Stomach (tissue), 8 donors: ENCODE measurements at regions not wholly inside any gene's neighbourhood (a gene's known extent, or its start where the extent isn't known, plus 50 kb on each side); places are given as distances from the start of the nearest gene placed in this dataset.
"Not testable (repeated sequence)": the region's sequence is repeated elsewhere in the genome, so short reads cannot be mapped to it uniquely, and the experiment has no call there.

Source experiments
- DNase-seq, 2 donors: peaks; one replicate each; pipeline versions ENCODE4 v3.0.0 to v3.0.0-alpha.2; 2013 to 2019
- H3K27ac ChIP-seq, 5 donors: fragments of 200-600 bp in 4 of 5; sonication (generic) in 4 of 5; one replicate each; pipeline ENCODE4 v1.5.1; 2013 to 2019; ENCODE audit warnings: mild to moderate bottlenecking in 1 of 5, moderate library complexity in 1 of 5
- H3K27me3 ChIP-seq, 3 donors: fragments of 200-600 bp; sonication (generic); one replicate each; pipeline ENCODE4 v1.5.1; 2017 to 2019; ENCODE audit warnings: mixed run types in 1 of 3
- H3K36me3 ChIP-seq, 4 donors: fragments of 200-600 bp; sonication (generic); 1 replicate in 3 of 4; 2 replicates in 1 of 4; pipeline ENCODE4 v1.5.1; 2016 to 2019
- H3K4me1 ChIP-seq, 4 donors: fragments of 200-600 bp; sonication (generic); one replicate each; pipeline ENCODE4 v1.5.1; 2016 to 2019
- H3K4me3 ChIP-seq, 4 donors: fragments of 200-600 bp; sonication (generic) in 3 of 4; one replicate each; pipeline ENCODE4 v1.5.1; 2016 to 2019; ENCODE audit warnings: mild to moderate bottlenecking in 1 of 4
- H3K9me3 ChIP-seq, 4 donors: fragments of 200-600 bp; sonication (generic); one replicate each; pipeline ENCODE4 v1.5.1; 2016 to 2019
- EP300 ChIP-seq: sonication (generic); formaldehyde crosslinking; IDR thresholded peaks from one replicate; pipeline ENCODE4 v1.6.1; 2017; ENCODE audit warnings: antibody characterized with exemption
- POLR2A ChIP-seq, 4 donors: fragments of 450-650 bp; IDR thresholded peaks; one replicate each; pipeline ENCODE4 v1.6.1; 2016; ENCODE audit warnings: antibody characterized with exemption in 4 of 4, control low read depth in 2 of 4, mild to moderate bottlenecking in 1 of 4, moderate library complexity in 1 of 4
- POLR2AphosphoS5 ChIP-seq, 3 donors: sonication (generic); formaldehyde crosslinking; IDR thresholded peaks; one replicate each; pipeline ENCODE4 v1.6.1; 2016; ENCODE audit warnings: antibody characterized with exemption in 3 of 3
- WGBS, 5 donors: extraction: QIAGEN DNeasy Blood & Tissue Kit in 3 of 5; methylation state at CpG; one replicate each; pipeline versions ENCODE4 v1.1.5 to v1.1.7; 2013 to 2018; 5-methylcytosine and 5-hydroxymethylcytosine counted together
- intact Hi-C: fragments of 100-400 bp; cut with DNase I; formaldehyde crosslinking; loops from one replicate; pipeline ENCODE4 v1.15.1; 2023; ENCODE audit warnings: low total_unique reads
- TF ChIP-seq, protein P1 (sequence below), 7 experiments: fragments of 450-650 bp in 4 of 7; fragments of 200-600 bp in 3 of 7; sonication (generic) in 3 of 7; IDR thresholded peaks; one replicate each; pipeline ENCODE4 v1.5.1; 2016 to 2019; ENCODE audit warnings: antibody characterized with exemption in 7 of 7, control low read depth in 2 of 7, mild to moderate bottlenecking in 1 of 7
- donor health status: healthy with polysubstance abuse.
- donor health status: Bipolar disorder and iron deficiency.
- donor health status: healthy.

DNA sequence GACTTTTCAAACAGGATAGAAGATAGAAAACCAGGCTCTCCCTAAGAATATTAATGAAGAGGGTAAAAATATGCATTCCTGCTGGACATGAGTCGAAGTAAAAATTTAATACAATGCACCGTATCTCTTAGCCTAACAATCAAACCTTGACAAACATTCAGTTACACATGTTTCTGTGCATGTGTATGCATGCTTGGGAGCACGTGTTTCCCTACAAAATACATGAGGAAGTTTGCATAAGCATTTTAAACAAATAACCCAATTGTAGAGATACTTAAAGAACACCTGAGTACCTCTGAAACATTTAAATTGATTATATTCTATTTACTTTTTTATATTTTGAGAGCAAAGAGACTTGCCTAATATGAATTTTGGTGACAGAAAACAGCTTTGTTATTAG is 1763.7 kb upstream of the SEL1L start:
- intact Hi-C loops = no loop called here
- H3K27ac ChIP-seq = no peak overlapping the region
- H3K36me3 ChIP-seq = no peaks in the 10 kb centered on the region
- H3K4me3 ChIP-seq = no peak overlapping the region
- WGBS, 5 donors = 26 to 57% (median 33%) methylated on average over 3 of the region's 3 CpGs
- DNase-seq = no peak
- H3K27me3 ChIP-seq = no peaks in the 10 kb centered on the region
- H3K9me3 ChIP-seq = no peaks in the 10 kb centered on the region
- no peaks in the 10 kb centered on the region for H3K4me1 ChIP-seq
- TF ChIP-seq POLR2AphosphoS5 (IDR thresholded peaks at IDR 0.05) = no peak
- no peak for TF ChIP-seq POLR2A (IDR thresholded peaks at IDR 0.05)
- TF ChIP-seq, protein P1, sequence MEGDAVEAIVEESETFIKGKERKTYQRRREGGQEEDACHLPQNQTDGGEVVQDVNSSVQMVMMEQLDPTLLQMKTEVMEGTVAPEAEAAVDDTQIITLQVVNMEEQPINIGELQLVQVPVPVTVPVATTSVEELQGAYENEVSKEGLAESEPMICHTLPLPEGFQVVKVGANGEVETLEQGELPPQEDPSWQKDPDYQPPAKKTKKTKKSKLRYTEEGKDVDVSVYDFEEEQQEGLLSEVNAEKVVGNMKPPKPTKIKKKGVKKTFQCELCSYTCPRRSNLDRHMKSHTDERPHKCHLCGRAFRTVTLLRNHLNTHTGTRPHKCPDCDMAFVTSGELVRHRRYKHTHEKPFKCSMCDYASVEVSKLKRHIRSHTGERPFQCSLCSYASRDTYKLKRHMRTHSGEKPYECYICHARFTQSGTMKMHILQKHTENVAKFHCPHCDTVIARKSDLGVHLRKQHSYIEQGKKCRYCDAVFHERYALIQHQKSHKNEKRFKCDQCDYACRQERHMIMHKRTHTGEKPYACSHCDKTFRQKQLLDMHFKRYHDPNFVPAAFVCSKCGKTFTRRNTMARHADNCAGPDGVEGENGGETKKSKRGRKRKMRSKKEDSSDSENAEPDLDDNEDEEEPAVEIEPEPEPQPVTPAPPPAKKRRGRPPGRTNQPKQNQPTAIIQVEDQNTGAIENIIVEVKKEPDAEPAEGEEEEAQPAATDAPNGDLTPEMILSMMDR (IDR thresholded peaks at IDR 0.05) = no peak
- TF ChIP-seq EP300 = no peak

DNA sequence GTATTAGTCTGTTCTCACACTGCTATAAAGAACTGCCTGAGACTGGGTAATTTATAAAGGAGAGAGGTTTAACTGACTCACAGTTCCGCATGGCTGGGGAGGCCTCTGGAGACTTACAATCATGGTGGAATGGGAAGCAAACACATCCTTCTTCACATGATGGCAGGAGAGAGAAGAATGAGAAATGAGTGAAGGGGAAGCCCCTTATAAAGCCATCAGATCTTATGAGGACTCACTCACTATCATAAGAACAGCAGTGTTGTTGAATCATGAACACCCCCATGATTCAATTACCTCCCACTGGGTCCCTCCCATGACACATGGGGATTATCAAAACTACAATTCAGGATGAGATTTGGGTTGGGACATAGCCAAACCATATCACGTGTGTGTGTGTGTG is 1764.4 kb upstream of the SEL1L start:
- H3K4me1 ChIP-seq, H3K4me3 ChIP-seq, H3K27ac ChIP-seq, H3K27me3 ChIP-seq, H3K36me3 ChIP-seq, DNase-seq, H3K9me3 ChIP-seq, intact Hi-C loops: not testable (repeated sequence)
- WGBS, 5 donors = 68 to 82% (median 77%) methylated on average over 2 of the region's 2 CpGs

DNA sequence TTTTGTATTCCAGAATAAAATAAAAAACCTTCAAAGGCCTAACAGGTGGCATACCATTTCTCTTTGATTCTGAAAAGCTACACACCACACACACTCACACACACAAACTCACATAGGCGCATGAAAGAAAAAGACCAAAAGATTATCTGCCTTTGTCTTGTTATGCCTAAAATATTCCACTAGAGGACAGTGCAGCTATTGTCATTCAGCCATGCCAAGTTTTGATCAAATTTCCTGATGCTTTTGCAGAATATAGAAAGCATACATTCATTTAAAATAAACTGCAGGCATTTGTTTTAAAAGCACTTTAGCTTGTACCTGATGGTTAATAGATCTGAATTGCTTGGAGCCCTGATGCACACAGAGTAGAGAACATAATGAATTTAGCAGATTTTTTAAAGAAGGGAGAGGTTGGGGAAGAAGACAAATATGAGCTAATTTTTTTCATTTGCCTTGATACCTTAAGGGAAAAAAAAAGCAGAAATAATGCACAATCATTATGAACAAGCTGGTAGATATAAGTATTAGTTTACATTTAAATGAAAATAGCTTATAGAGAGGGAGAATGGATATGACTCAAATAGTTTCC is 1766.9 kb upstream of the SEL1L start:
- DNase-seq = peak in 1 of 2 donors; percentile 70
- Histone ChIP-seq H3K27ac (no peak overlapping the region), H3K4me1 (no peaks in the 10 kb centered on the region), H3K4me3 (no peak overlapping the region), H3K9me3 (no peaks in the 10 kb centered on the region), H3K36me3 (no peaks in the 10 kb centered on the region), H3K27me3 (no peaks in the 10 kb centered on the region)
- intact Hi-C loops = no loop called here
- no peak for TF ChIP-seq POLR2A (IDR thresholded peaks at IDR 0.05)
- TF ChIP-seq, protein P1 (IDR thresholded peaks at IDR 0.05) = peak in 5 of 7 experiments; percentile 51 to 71 (median 63)
- 21 to 48% (median 33%) methylated on average over 1 of the region's 1 CpG for WGBS, 5 donors

DNA sequence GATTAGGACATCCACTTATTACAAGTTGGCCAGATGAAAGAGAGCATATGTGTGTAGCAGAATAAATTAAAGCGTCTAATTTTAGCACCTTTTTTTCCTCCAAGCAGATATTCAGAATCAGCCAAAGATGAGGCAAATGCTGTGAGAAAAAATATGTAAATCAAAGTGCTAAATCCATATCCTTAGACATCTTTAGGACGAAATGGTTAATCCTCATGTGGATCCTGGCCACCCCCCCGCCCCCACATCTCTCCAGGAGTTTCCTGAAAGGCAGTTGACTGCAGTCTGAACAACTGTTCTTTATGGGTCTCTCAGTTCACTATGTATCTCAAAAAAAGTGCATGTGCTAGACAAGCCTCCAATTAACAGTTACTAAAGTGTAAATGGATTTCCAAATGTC is 1768.1 kb upstream of the SEL1L start:
- Histone ChIP-seq H3K27me3 (no peaks in the 10 kb centered on the region), H3K4me3 (no peak overlapping the region), H3K27ac (no peak overlapping the region), H3K9me3 (no peaks in the 10 kb centered on the region), H3K4me1 (no peaks in the 10 kb centered on the region), H3K36me3 (no peaks in the 10 kb centered on the region)
- TF ChIP-seq, protein P1 (IDR thresholded peaks at IDR 0.05) = no peak
- TF ChIP-seq POLR2A (IDR thresholded peaks at IDR 0.05) = no peak
- TF ChIP-seq POLR2AphosphoS5 (IDR thresholded peaks at IDR 0.05) = no peak
- no peak for TF ChIP-seq EP300
- intact Hi-C loops = no loop called here
- DNase-seq = no peak
- 61 to 78% (median 72%) methylated on average over 3 of the region's 3 CpGs for WGBS, 5 donors

DNA sequence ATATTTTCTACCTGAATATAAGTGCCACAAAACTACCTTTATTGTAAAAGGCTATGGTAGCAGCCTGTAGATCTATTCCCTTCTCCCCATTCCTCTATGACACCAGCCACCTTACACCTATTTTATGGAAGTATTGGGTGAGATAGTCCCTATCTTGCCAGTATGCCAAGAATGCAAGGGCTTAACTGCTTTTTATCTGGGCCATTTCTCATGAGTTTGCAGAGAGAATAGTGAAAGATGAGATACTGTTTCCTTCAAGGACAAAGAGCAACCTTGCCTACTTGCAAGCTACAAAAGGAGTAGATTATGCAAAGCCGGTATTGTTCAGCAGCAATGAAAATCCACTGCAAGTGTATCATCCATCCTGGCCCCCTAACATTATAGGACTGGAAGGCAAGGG is 1775.6 kb upstream of the SEL1L start:
- Histone ChIP-seq H3K27me3 (no peaks in the 10 kb centered on the region), H3K4me1 (no peaks in the 10 kb centered on the region), H3K36me3 (no peaks in the 10 kb centered on the region), H3K4me3 (no peak overlapping the region), H3K9me3 (no peaks in the 10 kb centered on the region), H3K27ac (no peak overlapping the region)
- intact Hi-C loops = no loop called here
- WGBS, 5 donors = 72 to 97% (median 94%) methylated on average over 1 of the region's 1 CpG
- no peak for DNase-seq
- TF ChIP-seq POLR2AphosphoS5 (IDR thresholded peaks at IDR 0.05) (no peak), POLR2A (IDR thresholded peaks at IDR 0.05) (no peak), EP300 (no peak)
- TF ChIP-seq, protein P1 (IDR thresholded peaks at IDR 0.05) = no peak
